Stimulated activated CD4-positive, alpha-beta T cell treated with anti-CD3 and anti-CD28 coated beads, Interleukin-1b, Interleukin-23, amount 100 ng/mL, for 4 hours (primary cell): ENCODE measurements at regions not wholly inside any gene's neighbourhood (a gene's known extent, or its start where the extent isn't known, plus 50 kb on each side); places are given as distances from the start of the nearest gene placed in this dataset.

Experiments
- DNase-seq, 2 donors: peaks; one replicate each; pipeline ENCODE4 v3.0.0-alpha.2; 2020; ENCODE audit warnings: low read depth in 2 of 2

DNA sequence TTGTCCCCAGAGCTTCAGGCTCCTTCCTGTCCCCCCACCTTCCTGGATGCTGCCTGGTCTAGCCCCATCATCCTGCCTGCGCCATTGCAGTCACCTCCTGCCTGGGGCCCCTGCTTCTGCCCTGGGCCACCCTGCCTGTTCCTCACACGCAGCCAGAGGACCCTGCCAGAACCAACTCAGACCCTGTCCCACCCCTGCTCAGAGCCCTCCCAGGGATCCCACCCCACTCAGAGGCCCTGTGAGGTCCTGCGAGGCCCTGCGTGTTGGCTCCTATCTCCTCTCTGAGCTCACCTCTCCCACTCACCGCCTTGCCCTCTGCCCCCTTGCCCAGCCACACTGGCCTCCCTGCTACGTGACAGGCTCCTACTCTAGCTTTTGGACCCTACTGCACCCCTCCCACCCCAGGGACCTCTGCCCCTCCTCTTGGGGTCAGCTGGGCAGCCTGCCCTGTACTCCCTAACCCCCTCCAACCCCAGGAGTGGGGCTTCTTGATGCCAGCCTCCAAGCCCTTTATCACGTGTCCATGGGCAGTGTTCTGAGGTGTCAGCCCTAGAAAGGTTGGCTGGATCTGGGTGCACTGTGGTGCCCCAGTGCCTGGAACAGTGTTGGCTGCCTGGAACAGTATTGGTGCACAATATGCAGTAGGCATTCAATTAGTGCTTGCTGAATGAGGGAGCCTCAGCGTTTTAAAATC, 68.3 kb downstream of the CEBPB start:
- no peak for DNase-seq

DNA sequence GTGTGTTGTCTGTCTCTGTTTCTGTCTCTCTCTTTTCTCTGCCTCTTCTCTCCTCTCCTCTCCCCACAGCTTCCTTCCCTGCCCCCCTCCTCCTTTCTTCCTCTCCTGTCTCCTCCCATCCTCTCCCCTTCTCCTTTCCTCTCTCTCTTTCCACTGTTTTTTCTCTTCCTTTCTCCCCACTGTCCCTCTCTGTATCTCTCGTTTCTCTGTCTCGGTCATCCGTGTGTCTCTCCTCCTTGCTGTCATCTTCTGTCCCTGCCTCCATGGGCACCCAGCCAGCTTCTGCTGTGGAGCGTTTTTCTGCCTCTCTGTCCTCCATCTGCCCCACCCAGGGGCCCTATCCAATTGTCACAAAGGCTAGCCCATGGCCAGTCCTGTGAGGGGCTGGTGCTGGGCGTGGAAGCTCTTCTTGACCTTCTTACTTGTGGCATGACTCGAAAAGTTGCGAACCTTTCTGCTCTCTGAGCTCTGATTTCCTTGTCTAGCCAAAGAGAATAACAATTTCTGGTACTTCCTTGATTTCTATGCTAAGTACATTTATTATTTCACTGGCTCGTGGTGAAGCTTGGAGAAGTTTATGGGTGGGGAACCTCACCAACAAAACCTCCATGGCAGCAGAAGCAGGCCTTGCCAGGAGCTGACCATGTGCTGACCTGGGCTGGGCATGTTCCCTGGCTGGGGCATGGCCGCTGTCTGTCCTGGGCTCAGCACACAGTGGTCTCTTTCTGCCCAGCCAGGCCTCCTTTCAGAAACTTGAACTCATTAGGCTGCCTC, 69.3 kb downstream of the CEBPB start:
- DNase-seq = no peak

DNA sequence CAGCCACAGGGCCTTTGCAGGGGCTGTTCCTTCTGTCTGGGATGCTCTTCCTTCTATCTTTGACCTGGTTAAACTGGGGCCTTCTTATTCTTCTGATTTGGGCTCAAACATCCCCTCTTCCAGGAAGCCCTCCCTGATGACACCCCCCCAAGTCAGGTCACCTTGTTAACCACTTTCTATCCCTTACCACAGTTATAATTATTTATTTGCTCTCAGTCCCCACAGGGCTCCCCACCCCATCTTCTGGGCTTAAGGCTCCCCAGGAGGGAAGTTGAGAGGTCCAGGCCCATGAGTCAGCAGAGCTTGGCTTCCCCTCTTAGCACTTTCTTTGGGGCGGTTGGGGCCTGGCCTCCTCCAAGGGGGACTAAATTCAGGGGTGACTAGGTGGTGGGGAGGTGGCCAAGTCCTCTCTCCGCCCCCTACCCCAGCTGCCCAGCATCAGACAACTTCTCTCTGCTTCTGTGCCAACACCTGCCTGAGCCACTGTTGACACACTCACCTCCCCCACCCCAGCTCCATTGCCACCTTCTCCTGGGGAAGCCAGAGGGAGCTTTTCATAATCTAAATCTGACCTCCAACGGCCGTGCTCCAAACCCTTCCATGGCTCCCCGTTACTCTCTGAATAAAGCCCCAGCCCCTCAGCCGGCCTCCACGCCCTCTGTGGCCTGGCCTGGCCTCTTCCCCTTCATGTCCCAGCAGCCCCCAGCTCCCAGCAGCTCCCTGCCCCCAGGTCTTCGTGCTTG, 70.0 kb downstream of the CEBPB start:
- DNase-seq = no peak

GRCh38 chr20:50261471-50262212, 71.0 kb downstream of the CEBPB start:
- DNase-seq = no peak

- DNase-seq = no peak
Observed at GRCh38 chr20:50263831-50264230, 73.2 kb downstream of the CEBPB start.

- DNase-seq = no peak
Observed at GRCh38 chr20:50264534-50265145, 74.0 kb downstream of the CEBPB start.

DNA sequence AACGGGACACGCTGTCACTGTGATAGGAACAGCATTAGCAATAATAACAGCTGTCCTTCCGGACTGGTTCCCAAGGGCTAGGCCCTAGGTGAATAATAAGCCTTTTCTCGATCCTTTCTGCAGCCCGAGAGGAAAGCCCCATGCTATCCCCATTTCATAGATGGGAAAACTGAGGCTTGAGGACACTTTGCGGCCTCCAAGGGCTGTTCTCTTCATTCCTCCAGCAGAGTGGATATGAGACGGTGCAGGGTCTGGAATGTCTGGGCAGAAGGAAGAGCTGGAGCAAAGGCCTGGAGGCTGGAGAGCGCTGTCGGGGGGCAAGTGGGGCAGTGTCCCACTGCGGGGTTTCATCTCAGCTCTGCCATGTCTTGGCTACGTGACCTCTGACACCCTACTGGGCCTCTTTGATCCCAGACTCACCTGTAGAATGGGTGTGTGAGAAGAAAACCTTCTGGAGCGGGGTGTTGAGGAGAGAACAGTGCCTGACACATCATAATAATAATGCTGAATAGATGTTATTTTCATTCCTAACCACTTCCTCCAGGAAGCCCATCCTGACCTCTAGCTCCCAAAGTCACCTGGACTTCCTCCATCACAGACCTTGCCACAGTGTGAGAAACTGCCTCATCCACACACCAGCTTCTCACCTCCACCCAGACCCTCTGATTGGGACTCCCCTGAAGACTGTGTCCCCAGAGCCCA, 74.8 kb downstream of the CEBPB start:
- DNase-seq = no peak

DNA sequence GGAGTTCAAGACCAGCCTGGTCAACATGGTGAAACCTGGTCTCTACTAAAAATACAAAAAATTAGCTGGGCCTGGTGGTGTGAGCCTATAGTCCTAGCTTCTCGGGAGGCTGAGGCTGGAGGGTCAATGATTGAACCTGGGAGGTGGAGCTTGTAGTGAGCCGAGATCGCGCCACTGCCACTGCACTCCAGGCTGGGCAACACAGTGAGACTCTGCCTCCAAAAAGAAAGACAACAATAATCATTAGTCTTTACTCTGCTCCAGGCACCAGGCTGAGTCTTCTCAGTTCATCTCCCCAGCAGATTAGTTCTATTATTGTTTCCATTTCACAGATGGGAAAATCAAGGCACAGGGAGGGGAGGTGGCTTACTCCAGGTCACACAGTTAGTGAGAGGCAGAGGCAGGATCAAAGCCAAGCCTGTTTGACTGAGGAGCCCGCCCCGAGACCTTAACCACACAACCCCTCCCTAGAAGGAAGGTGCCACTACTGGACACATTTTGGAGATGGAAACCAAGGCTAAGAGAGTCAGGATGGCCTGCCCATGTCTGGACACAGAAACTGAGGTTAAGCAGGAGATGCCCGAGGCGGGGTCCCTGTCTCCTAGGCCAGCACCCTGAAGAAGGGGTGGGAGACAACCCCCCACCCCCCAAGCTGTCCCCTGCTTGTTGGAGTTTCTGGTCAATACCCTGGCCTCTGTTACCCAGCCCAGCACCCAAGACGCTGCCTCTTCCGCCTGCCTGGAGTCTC, 75.8 kb downstream of the CEBPB start:
- no peak for DNase-seq

GRCh38 chr20:50267041-50267865, 76.6 kb downstream of the CEBPB start:
- DNase-seq = no peak

DNA sequence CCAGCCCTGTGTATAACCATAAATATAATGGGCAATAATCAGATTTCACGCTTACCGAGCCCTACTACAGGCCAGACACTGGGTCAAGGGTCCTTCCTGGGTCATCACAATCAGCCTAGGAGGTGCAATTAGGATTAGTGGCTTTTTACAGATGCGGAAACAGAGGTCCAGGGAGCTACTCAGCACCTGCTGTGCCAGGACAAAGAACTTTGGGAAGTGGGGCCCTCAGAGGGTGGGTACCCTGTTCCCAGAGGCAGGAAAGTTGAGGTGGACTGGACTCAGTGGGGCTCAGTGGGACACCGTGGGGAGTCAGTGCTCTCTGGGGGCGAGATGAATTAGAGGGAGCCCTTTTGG, 77.2 kb downstream of the CEBPB start:
- DNase-seq = no peak

DNA sequence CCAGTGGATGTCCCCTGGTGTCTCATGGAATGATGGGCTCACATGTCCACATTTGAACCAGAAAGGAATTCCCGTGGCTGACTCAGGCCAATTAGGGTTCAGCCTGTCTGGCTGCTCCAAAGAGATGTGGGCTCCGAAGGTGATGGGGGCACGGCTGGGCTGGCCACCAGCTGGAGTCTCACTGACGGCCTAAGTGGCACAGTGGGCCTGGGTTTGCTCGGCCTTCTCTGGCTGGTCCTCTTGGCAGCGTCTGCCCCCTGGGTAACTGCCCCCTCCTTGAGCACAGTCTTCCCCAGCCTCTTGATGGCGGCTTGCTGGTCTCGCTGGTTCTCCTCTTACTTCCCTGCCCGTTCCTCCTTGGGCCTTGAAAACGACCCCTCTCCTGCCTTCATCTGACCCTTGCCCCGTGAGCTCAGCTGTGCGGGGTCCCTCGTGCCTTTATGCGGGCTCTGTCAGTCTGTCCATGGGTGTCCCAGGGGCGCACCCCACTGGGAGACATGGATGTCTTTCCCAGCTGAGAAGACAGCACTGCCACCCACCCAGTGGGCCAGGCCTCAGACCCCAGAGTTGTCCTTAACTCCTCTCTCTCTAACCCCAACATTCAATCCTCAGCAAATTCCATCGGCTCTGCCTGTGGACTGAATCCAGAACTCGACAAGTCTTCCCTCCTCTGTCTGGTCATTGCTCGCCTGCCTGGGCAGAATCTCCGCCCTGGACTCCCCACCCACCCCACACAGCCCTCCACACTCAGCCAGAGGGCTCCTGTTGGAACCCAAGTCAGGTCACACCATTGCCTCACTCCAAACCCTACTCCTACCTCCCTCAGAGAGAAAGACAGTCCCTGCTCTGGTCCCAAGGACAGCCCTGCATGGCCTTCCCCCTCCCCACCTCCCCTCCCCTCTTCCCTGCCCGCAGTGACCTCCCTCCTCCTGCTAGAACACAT, 78.7 kb downstream of the CEBPB start:
- no peak for DNase-seq

- no peak for DNase-seq
Observed at GRCh38 chr20:50270034-50270395, 79.4 kb downstream of the CEBPB start.

DNA sequence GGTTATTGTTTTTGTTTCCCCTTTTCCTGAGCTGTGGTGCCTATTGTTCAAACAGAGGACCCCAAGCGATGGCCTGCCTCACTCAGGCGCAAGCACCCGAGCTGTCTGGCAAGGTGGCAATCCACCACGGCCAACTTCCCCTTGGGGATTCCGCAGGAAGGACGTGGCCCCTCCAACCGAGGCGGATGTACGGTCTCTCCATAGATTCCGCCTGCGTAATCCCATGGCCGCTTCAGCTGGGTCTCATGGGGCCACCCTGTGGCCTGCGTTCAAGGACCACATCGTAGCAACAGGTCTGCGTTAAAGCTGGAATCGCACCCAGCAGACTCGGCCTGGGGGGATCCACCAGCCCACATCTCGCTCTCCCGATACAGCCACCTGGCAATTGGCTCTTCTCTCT, 79.9 kb downstream of the CEBPB start:
- DNase-seq = no peak

DNA sequence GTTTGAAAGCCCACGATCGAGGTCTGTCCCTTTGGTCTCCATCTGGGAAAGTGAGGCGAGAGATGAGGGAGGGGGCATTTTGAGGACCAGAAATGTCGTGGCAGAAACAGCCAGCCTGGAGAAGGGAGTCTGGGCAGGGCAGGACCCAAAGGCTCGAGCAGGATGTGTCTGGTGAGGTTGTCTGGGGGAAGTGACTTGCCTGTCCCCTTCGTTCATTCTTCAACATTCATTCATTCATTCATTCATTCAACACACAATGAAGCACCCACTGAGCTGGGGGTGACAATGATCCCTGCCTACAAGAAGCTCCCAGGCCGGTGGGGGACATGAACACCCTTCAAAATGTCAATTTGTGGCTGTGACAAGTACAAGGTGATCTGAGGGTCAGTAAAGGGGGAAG, 80.5 kb downstream of the CEBPB start:
- no peak for DNase-seq

GRCh38 chr20:50271612-50272011, 81.0 kb downstream of the CEBPB start:
- no peak for DNase-seq

DNA sequence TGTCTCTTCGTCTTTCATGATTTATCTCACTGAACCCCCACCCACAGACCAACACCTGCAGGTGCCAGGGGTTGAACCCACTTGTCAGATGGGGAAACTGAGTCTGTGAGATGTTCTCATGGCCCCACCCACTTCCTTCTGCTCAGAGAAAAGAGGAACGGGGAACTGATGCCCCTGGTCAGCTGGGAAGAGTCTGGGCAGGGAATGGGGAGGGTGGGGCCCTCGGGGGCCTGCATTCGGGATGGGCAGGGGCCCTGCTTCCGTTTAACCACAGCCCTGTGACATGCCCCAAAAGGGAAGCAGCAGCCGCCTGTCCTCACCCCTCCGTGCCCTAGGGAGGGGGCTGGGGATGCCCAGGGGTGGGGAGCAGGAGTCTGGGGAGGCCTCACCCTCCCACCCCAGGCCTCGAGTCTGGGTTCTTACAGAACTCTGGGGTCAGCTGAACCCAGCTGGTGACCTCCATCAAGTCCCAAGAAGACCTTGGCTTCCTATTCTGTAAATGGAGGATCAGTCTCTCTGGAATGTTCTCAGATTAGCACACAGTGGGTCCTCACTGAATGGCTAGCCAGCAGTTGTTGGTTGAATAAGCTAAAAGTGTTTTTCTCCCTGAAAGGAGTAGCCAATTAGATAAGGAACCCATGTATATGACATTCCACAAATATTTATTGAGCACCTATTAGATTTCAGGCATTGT, 81.5 kb downstream of the CEBPB start:
- DNase-seq = no peak

DNA sequence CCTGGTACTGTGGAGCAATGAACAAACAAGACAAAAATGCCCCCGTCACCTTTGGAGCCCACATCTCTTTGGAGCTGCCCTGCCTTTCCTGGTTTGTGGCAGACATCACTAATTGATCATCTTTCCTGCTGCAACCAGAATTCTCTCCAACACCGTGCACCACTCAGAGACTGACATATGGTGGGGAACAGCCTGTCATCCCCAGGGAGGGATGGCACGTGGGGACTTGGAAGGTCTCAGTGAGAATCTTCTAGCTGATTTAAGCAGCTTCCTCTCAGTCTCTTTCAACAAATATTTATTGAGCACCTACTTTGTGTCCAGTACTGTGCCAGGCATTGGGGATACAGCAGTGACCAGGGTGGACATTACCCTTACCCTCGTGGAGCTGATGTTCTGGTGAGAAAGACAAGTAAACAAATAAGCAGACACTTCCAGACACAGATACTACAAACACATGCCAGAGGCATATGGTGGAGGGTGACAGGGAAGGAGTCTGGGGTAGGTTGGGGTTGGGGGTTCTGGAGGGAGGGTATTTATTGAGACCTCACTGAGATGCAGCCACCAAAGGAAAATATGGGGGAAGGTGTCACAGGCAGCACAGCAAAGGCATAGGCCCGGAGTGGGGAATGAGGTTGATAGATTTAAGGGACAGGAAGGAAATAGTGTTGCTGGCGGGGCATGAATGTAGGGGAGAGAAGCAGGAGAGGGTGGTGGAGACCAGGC, 82.3 kb downstream of the CEBPB start:
- DNase-seq = no peak
